ENCODE measurements at regions not wholly inside any gene's neighbourhood (a gene's known extent, or its start where the extent isn't known, plus 50 kb on each side); places are given as distances from the start of the nearest gene placed in this dataset.
A peak's percentile ranks its signal among the peaks of the same experiment; 100 is the strongest.

DNA sequence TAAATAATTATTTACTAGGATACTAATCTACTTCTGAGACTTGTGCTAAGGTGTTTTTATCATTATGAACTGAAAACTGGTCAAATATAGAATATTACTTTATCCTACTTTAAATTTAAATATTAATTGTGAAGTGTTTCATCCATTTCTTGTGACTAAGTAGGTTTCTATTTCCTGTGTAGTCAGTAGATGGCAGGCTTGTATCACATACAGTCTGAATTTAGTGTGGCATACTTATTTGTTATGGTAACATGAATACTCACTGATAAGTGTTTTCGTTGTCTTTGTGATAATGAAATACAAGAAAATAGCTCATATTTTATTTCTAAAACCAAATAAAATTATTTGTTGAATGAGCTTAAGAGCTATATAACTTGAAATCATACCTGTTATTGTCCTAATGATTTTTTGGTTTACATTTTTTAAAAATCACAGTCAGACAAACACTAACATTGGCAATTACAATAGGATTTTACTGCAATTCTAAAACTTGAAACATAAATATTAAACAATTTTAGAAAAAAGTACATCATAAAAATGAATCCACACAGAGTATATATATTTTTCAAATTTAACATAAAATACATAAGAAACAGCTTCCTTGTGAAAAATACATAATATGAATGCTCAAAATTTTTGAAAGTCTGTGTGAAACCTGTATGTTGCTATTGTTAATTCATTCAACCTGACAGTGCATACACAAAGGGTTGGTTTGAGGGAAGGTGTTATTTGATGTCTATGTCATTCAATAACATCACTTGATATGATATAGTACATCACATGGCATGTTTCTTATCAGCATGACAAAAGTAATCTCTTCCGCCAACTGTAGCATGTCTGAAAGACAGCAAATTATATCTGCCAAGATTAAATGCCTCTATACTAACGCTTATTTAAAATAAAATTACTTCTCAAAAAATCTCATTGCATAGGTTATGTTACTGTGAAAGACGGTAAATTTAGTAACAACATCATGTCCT lies 904.8 kb upstream of the PCDH20 start:
- TF ChIP-seq, protein P1, sequence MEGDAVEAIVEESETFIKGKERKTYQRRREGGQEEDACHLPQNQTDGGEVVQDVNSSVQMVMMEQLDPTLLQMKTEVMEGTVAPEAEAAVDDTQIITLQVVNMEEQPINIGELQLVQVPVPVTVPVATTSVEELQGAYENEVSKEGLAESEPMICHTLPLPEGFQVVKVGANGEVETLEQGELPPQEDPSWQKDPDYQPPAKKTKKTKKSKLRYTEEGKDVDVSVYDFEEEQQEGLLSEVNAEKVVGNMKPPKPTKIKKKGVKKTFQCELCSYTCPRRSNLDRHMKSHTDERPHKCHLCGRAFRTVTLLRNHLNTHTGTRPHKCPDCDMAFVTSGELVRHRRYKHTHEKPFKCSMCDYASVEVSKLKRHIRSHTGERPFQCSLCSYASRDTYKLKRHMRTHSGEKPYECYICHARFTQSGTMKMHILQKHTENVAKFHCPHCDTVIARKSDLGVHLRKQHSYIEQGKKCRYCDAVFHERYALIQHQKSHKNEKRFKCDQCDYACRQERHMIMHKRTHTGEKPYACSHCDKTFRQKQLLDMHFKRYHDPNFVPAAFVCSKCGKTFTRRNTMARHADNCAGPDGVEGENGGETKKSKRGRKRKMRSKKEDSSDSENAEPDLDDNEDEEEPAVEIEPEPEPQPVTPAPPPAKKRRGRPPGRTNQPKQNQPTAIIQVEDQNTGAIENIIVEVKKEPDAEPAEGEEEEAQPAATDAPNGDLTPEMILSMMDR (conservative IDR thresholded peaks at IDR 0.05) = peak; percentile 87
- TF ChIP-seq ZFX (IDR thresholded peaks at IDR 0.05) = no peak

Measured in C4-2B (cell line).